Transverse colon (tissue), 4 donors: ENCODE measurements at regions not wholly inside any gene's neighbourhood (a gene's known extent, or its start where the extent isn't known, plus 50 kb on each side); places are given as distances from the start of the nearest gene placed in this dataset.
"Not testable (repeated sequence)": the region's sequence is repeated elsewhere in the genome, so short reads cannot be mapped to it uniquely, and the experiment has no call there.

Experiments
- DNase-seq: peaks from one replicate; pipeline ENCODE4 v3.0.0-alpha.2; 2019
- H3K27ac ChIP-seq, 4 donors: fragments of 200-600 bp; sonication (generic); 2 replicates each; pipeline ENCODE4 v1.5.1; 2016 to 2018; ENCODE audit warnings: inconsistent platforms in 4 of 4
- H3K27me3 ChIP-seq: fragments of 200-600 bp; sonication (generic); 2 replicates; pipeline ENCODE4 v1.5.1; 2017; ENCODE audit warnings: inconsistent platforms
- H3K36me3 ChIP-seq, 4 donors: fragments of 200-600 bp; sonication (generic); 2 replicates each; pipeline ENCODE4 v1.5.1; 2017 to 2019; ENCODE audit warnings: inconsistent platforms in 4 of 4
- H3K4me1 ChIP-seq, 4 donors: fragments of 200-600 bp; sonication (generic); 2 replicates each; pipeline ENCODE4 v1.5.1; 2017 to 2020; ENCODE audit warnings: inconsistent platforms in 4 of 4
- H3K4me3 ChIP-seq, 4 donors: fragments of 200-600 bp; sonication (generic); 1 replicate in 1 of 4; 2 replicates in 3 of 4; pipeline versions ENCODE4 v1.5.1 to v1.6.1; 2017 to 2019; ENCODE audit warnings: inconsistent platforms in 4 of 4
- H3K9me3 ChIP-seq, 2 donors: fragments of 200-600 bp; sonication (generic); 2 replicates each; pipeline ENCODE4 v1.5.1; 2017 to 2019; ENCODE audit warnings: inconsistent platforms in 2 of 2
- EP300 ChIP-seq: sonication (generic); formaldehyde crosslinking; IDR thresholded peaks from one replicate; pipeline ENCODE4 v1.6.1; 2017; ENCODE audit warnings: antibody characterized with exemption, low read depth
- POLR2A ChIP-seq: fragments of 450-650 bp; IDR thresholded peaks from one replicate; pipeline ENCODE4 v1.6.1; 2016; ENCODE audit warnings: antibody characterized with exemption, mild to moderate bottlenecking, moderate library complexity
- POLR2AphosphoS5 ChIP-seq, 3 donors: sonication (generic); formaldehyde crosslinking; IDR thresholded peaks; one replicate each; pipeline ENCODE4 v1.6.1; 2016; ENCODE audit warnings: antibody characterized with exemption in 3 of 3
- WGBS, 2 donors: methylation state at CpG; one replicate each; pipeline ENCODE4 v1.1.5; 2018; ENCODE audit warnings: low coverage in 1 of 2; 5-methylcytosine and 5-hydroxymethylcytosine counted together
- in situ Hi-C, 4 donors: fragments of 200-750 bp; cut with MboI; loops; one replicate each; pipeline versions ENCODE4 v1.15.0 to v1.15.1; 2017; ENCODE audit warnings: low sequenced_read_pairs in 3 of 4, low pct_ligation_motif_present in 1 of 4, low pct_unique_long_range_greater_than_20kb in 1 of 4
- intact Hi-C: fragments of 100-400 bp; cut with DNase I; formaldehyde crosslinking; loops from one replicate; pipeline ENCODE4 v1.15.1; 2023; ENCODE audit warnings: low total_unique reads
- TF ChIP-seq, protein P1 (sequence below), 5 experiments: fragments of 200-600 bp in 3 of 5; fragments of 450-650 bp in 2 of 5; sonication (generic) in 3 of 5; IDR thresholded peaks; 1 replicate in 2 of 5; 2 replicates in 3 of 5; pipeline ENCODE4 v1.5.1; 2016 to 2017; ENCODE audit warnings: antibody characterized with exemption in 5 of 5, inconsistent platforms in 3 of 5, mild to moderate bottlenecking in 2 of 5, moderate library complexity in 1 of 5

DNA sequence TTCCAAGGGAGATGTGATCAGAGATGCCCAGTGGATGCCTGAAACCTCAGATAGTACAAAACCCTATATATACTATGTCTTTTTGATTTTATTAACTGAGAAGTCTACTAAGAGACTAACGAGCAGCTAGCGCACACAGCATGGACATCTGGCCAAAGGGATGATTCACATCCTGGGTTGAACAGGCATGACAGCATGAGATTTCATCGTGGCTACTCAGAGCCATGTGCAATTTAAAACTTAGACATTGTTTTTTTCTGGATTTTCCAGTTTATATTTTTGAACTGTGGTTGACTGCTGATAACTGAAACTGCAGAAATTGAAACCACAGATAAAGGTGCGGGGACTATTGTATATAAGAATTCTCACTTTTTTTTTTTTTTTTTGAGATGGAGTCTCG is 2252.9 kb upstream of the AGA start:
- in situ Hi-C loops = no loop called here
- H3K27ac ChIP-seq = no peak overlapping the region
- intact Hi-C loops = no loop called here
- WGBS, 2 donors = 72 to 82% methylated on average over 4 to 5 of the region's 5 CpGs
- no peaks in the 10 kb centered on the region for H3K27me3 ChIP-seq
- TF ChIP-seq EP300 (no peak), POLR2A (no peak), POLR2AphosphoS5 (IDR thresholded peaks at IDR 0.05) (no peak)
- TF ChIP-seq, protein P1, sequence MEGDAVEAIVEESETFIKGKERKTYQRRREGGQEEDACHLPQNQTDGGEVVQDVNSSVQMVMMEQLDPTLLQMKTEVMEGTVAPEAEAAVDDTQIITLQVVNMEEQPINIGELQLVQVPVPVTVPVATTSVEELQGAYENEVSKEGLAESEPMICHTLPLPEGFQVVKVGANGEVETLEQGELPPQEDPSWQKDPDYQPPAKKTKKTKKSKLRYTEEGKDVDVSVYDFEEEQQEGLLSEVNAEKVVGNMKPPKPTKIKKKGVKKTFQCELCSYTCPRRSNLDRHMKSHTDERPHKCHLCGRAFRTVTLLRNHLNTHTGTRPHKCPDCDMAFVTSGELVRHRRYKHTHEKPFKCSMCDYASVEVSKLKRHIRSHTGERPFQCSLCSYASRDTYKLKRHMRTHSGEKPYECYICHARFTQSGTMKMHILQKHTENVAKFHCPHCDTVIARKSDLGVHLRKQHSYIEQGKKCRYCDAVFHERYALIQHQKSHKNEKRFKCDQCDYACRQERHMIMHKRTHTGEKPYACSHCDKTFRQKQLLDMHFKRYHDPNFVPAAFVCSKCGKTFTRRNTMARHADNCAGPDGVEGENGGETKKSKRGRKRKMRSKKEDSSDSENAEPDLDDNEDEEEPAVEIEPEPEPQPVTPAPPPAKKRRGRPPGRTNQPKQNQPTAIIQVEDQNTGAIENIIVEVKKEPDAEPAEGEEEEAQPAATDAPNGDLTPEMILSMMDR (IDR thresholded peaks at IDR 0.05) = no peak
- no peaks in the 10 kb centered on the region for H3K36me3 ChIP-seq
- H3K4me1 ChIP-seq = no peaks in the 10 kb centered on the region
- no peaks in the 10 kb centered on the region for H3K9me3 ChIP-seq
- H3K4me3 ChIP-seq = no peak overlapping the region
- DNase-seq = no peak

DNA sequence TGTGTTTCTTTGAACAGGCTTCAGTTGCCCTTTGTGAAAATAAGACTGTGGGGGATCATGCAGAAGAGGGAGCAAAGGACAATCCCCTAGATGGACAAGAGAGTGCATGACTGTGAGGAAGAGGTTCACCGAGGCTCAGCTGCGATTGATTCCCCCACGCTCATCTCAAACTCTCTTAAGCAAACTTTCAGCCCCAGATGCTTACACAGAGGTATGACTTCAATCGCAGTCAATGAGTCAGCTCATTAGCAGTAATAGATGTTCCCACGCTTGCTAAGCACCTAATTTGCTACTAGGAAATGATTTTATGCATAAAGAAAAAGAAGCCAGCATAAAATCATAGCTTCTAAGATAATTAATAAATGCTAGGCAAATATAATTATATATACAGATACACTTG is 2256.1 kb upstream of the AGA start:
- 60 to 73% methylated on average over 5 of the region's 5 CpGs for WGBS, 2 donors
- no peaks in the 10 kb centered on the region for H3K27me3 ChIP-seq
- in situ Hi-C loops (no loop called here), intact Hi-C loops (no loop called here)
- no peak overlapping the region for H3K4me3 ChIP-seq
- H3K36me3 ChIP-seq = no peaks in the 10 kb centered on the region
- H3K4me1 ChIP-seq = no peaks in the 10 kb centered on the region
- H3K9me3 ChIP-seq = no peaks in the 10 kb centered on the region
- DNase-seq = no peak
- TF ChIP-seq EP300 (no peak), POLR2AphosphoS5 (IDR thresholded peaks at IDR 0.05) (no peak), POLR2A (no peak)
- TF ChIP-seq, protein P1 (IDR thresholded peaks at IDR 0.05) = no peak
- no peak overlapping the region for H3K27ac ChIP-seq

DNA sequence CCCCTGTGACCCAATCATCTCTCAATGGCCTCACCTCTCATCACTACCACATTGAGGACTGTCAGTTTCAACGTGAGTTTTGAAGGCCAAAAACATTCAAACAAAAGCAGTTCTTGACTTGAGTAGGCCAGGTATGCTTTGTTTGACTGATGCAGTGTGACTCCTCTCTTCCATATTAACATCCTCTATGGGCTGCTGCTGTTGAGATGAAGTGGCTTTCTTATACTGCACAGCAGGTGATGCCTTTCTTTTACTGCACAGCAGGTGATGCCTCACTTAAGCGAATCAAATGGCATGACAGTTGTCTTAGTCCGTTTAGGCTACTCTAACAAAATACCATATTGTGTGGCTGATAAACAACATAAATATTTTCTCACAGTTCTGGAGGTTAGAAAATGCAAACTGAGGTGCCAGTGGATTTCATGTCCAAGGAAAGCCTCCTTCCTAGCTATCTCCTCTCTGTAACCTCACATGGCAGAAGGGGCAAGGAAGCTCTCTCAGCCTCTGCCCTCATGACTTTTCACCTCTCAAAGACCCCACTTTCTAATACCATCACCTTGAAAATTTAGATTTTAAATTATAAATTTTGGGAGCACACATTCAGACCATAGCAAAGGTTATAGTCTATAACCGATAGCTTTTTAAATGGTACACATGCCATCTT is 2267.9 kb upstream of the AGA start:
- Histone ChIP-seq H3K36me3 (no peaks in the 10 kb centered on the region), H3K9me3 (no peaks in the 10 kb centered on the region), H3K27ac (no peak overlapping the region), H3K4me3 (no peak overlapping the region), H3K27me3 (no peaks in the 10 kb centered on the region), H3K4me1 (no peaks in the 10 kb centered on the region)
- intact Hi-C loops (no loop called here), in situ Hi-C loops (no loop called here)
- no peak for TF ChIP-seq POLR2A
- TF ChIP-seq, protein P1 (IDR thresholded peaks at IDR 0.05) = no peak
- TF ChIP-seq POLR2AphosphoS5 (IDR thresholded peaks at IDR 0.05) = no peak
- no peak for TF ChIP-seq EP300
- WGBS, 2 donors = 52 to 88% methylated on average over 1 to 4 of the region's 4 CpGs
- no peak for DNase-seq

DNA sequence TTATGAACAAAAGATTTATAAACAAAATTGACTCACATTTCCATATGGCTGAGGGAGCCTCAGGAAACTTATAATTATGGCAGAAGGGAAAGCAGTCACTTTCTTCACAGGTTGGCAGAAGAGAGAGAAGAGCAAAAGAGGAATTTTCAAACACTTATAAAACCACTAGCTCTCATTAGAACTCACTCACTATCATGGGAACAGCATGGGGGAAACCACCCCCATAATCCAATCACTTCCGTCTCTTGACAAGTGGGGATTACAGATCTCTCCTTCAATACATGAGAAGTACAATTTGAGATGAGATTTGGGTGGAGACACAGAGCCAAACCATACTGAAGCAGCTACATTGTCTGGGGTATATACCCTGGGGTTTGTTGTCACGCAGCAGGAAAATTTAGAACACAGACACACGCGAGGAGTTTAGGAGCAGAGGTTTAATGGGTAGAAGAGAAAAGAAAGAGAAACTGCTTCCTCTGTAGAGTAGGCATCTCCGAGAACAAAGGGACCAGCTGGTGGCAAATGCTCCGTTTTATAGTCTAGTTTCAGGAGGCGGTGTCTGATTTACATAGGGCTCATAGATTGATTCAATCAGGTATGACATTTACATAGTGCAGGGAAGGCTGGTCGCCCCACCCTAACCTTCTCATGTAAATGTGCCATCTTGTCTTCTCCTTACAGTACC is 2277.7 kb upstream of the AGA start:
- Histone ChIP-seq H3K36me3 (no peaks in the 10 kb centered on the region), H3K27me3 (no peaks in the 10 kb centered on the region), H3K4me1 (no peaks in the 10 kb centered on the region), H3K9me3 (no peaks in the 10 kb centered on the region), H3K4me3 (no peak overlapping the region), H3K27ac (no peak overlapping the region)
- no peak for TF ChIP-seq POLR2AphosphoS5 (IDR thresholded peaks at IDR 0.05)
- TF ChIP-seq, protein P1 (IDR thresholded peaks at IDR 0.05) = no peak
- TF ChIP-seq EP300 = no peak
- no peak for TF ChIP-seq POLR2A
- 84 to 91% methylated on average over 7 to 8 of the region's 8 CpGs for WGBS, 2 donors
- intact Hi-C loops (no loop called here), in situ Hi-C loops (no loop called here)
- no peak for DNase-seq

DNA sequence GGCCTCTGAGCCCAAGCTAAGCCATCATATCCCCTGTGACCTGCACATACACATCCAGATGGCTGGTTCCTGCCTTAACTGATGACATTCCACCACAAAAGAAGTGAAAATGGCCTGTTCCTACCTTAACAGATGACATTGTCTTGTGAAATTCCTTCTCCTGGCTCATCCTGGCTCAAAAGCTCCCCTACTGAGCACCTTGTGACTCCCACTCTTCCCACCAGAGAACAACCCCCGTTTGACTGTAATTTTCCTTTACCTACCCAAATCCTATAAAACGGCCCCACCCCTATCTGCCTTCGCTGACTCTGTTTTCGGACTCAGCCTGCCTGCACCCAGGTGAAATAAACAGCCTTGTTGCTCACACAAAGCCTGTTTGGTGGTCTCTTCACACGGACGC is 2284.3 kb upstream of the AGA start:
- H3K4me3 ChIP-seq, DNase-seq, H3K27ac ChIP-seq, H3K36me3 ChIP-seq, in situ Hi-C loops, intact Hi-C loops, H3K9me3 ChIP-seq, H3K4me1 ChIP-seq, H3K27me3 ChIP-seq: not testable (repeated sequence)
- 82 to 100% methylated on average over 2 to 6 of the region's 6 CpGs for WGBS, 2 donors
